Right atrium auricular region (tissue), 2 donors: ENCODE measurements at regions not wholly inside any gene's neighbourhood (a gene's known extent, or its start where the extent isn't known, plus 50 kb on each side); places are given as distances from the start of the nearest gene placed in this dataset.

Source experiments
- DNase-seq: peaks from one replicate; pipeline ENCODE4 v3.0.0-alpha.2; 2019; ENCODE audit warnings: low spot score
- H3K27ac ChIP-seq, 2 donors: fragments of 200-600 bp; sonication (generic); 1 replicate in 1 of 2; 2 replicates in 1 of 2; pipeline ENCODE4 v1.5.1; 2016 to 2019
- H3K27me3 ChIP-seq, 2 donors: fragments of 200-600 bp; sonication (generic); one replicate each; pipeline versions ENCODE4 v1.5.1 to v1.6.0; 2017 to 2019
- H3K36me3 ChIP-seq: fragments of 200-600 bp; sonication (generic); one replicate; pipeline ENCODE4 v1.5.1; 2016
- H3K4me1 ChIP-seq, 2 donors: fragments of 200-600 bp; sonication (generic); one replicate each; pipeline versions ENCODE4 v1.5.1 to v1.6.0; 2017 to 2019
- H3K4me3 ChIP-seq, 2 donors: fragments of 200-600 bp; sonication (generic); 1 replicate in 1 of 2; 2 replicates in 1 of 2; pipeline ENCODE4 v1.5.1; 2017 to 2019; ENCODE audit warnings: mild to moderate bottlenecking in 1 of 2, moderate library complexity in 1 of 2
- H3K9me3 ChIP-seq, 2 donors: fragments of 200-600 bp; sonication (generic); one replicate each; pipeline ENCODE4 v1.5.1; 2019
- CTCF ChIP-seq, 2 donors: fragments of 200-600 bp; sonication (generic); IDR thresholded peaks; one replicate each; pipeline ENCODE4 v1.5.1; 2019; ENCODE audit warnings: antibody characterized with exemption in 2 of 2

- H3K27me3 ChIP-seq, result no peaks in the 10 kb centered on the region
- no peak for DNase-seq
- no peak overlapping the region for H3K27ac ChIP-seq
- no peaks in the 10 kb centered on the region for H3K36me3 ChIP-seq
- H3K4me3 ChIP-seq, result no peak overlapping the region
- no peaks in the 10 kb centered on the region for H3K9me3 ChIP-seq
- TF ChIP-seq CTCF (IDR thresholded peaks at IDR 0.05), result no peak
- H3K4me1 ChIP-seq, result no peaks in the 10 kb centered on the region
These were observed 353.9 kb upstream of the TENM4 start for GRCh38 chr11:79794484-79795393.

DNA sequence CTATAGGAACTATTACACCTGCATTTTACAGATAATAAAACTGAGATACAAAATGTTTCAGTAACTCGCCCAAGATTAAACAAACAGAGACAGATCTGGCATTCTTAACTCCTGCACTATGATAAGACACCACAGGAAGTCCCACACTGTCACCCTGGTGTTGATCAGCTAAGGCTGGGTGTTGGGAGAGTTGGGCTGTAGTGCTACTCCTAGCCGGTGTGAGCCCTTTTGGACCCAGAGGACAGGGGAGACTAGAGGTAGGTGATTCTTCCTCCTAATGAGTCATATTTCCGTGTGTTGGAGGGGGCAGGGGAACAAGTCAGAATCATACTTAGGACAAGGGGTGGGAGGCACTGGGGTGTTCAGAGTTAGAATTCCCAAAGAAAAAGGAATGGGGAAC lies 353.2 kb upstream of the TENM4 start:
- H3K9me3 ChIP-seq, result no peaks in the 10 kb centered on the region
- TF ChIP-seq CTCF (IDR thresholded peaks at IDR 0.05), result no peak
- no peak overlapping the region for H3K27ac ChIP-seq
- no peaks in the 10 kb centered on the region for H3K4me1 ChIP-seq
- H3K4me3 ChIP-seq, result no peak overlapping the region
- H3K36me3 ChIP-seq, result no peaks in the 10 kb centered on the region
- DNase-seq, result no peak
- H3K27me3 ChIP-seq, result no peaks in the 10 kb centered on the region

- peaks cover 0 to 3% of the 10 kb centered on the region in 2 donors for H3K9me3 ChIP-seq
- no peaks in the 10 kb centered on the region for H3K36me3 ChIP-seq
- no peaks in the 10 kb centered on the region for H3K4me1 ChIP-seq
- H3K27me3 ChIP-seq, result no peaks in the 10 kb centered on the region
- no peak overlapping the region for H3K27ac ChIP-seq
- no peak overlapping the region for H3K4me3 ChIP-seq
- no peak for DNase-seq
- TF ChIP-seq CTCF (IDR thresholded peaks at IDR 0.05), result no peak
These were observed 346.1 kb upstream of the TENM4 start for GRCh38 chr11:79786961-79787360.

DNA sequence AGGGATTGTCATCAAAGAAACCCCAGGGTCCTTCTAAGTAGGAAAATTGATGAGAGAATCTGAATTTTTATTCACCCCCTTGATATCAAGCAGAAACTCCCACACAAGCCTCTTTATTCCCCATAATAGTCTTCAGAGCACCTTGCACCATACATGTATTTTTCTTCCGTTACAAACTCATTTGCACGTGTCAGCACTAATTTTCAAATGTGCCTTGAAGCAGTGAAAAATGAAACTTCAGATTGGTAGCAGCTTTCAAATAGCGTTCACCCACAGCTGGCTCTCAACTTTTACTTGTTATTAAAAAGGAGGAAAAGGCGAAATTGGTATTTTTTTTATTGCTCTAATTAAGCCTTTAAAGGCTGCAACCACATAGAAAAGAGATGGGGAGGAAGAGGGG lies 343.0 kb upstream of the TENM4 start:
- TF ChIP-seq CTCF (IDR thresholded peaks at IDR 0.05), result no peak
- no peak for DNase-seq
- no peaks in the 10 kb centered on the region for H3K36me3 ChIP-seq

GRCh38 chr11:79768343-79768742 lies 327.5 kb upstream of the TENM4 start:
- no peaks in the 10 kb centered on the region for H3K9me3 ChIP-seq
- DNase-seq, result no peak
- H3K4me1 ChIP-seq, result no peaks in the 10 kb centered on the region
- H3K36me3 ChIP-seq, result no peaks in the 10 kb centered on the region
- no peaks in the 10 kb centered on the region for H3K27me3 ChIP-seq
- no peak overlapping the region for H3K4me3 ChIP-seq
- H3K27ac ChIP-seq, result no peak overlapping the region
- TF ChIP-seq CTCF (IDR thresholded peaks at IDR 0.05), result no peak

More for the DNA sequence above, 343.0 kb upstream of the TENM4 start:
- Histone ChIP-seq H3K9me3 (peaks cover 0 to 3% of the 10 kb centered on the region in 2 donors), H3K27me3 (no peaks in the 10 kb centered on the region), H3K4me3 (no peak overlapping the region), H3K27ac (no peak overlapping the region), H3K4me1 (no peaks in the 10 kb centered on the region)
